ENCODE measurements at regions not wholly inside any gene's neighbourhood (a gene's known extent, or its start where the extent isn't known, plus 50 kb on each side); places are given as distances from the start of the nearest gene placed in this dataset.

DNA sequence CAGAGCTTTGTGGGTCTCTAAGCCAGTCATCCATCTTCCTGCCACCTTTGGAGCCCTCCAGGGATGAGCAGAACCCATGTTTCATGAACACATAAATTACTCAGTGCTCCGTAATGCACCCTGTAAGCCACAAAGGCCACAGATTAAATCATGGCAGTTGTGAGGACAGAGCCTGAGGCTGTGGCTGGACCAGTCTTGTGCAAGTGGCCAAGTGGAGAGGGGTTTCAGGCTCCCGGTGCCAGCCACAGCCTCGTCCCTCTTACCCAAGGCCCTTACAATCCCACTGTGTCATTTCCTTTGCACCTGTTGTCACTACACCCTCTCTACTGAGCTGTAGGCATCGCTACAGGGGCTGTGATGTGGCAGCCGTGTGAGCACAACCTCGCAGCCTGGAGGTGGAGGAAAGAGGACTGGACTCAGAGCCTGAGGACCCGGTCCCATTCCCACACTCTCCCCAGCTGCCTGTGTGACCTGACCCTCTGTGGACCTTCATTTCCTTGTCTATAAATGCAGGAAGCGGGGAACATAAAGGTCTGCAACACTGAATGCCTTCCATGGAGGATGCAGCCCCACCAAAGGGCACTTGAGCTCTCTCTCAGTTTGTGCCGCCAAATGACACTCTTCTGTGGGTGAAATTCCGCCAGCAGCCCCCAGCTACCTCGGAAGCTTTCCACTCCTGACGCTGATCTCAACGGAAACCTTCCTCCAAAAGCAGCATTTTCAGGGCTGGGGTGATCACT is 792.0 kb downstream of the UQCRFS1 start:
- H3K27ac Mint-ChIP-seq = no peak overlapping the region
- no peaks in the 10 kb centered on the region for H3K36me3 Mint-ChIP-seq (ENCODE audit: low read depth)
- DNase-seq (ENCODE audit: low spot score) = no peak
- no peaks in the 10 kb centered on the region for H3K27me3 Mint-ChIP-seq (ENCODE audit: low read depth)
- no peaks in the 10 kb centered on the region for H3K9me3 Mint-ChIP-seq
- H3K4me3 Mint-ChIP-seq = no peak overlapping the region
- H3K4me1 Mint-ChIP-seq (ENCODE audit: low read depth) = no peaks in the 10 kb centered on the region

DNA sequence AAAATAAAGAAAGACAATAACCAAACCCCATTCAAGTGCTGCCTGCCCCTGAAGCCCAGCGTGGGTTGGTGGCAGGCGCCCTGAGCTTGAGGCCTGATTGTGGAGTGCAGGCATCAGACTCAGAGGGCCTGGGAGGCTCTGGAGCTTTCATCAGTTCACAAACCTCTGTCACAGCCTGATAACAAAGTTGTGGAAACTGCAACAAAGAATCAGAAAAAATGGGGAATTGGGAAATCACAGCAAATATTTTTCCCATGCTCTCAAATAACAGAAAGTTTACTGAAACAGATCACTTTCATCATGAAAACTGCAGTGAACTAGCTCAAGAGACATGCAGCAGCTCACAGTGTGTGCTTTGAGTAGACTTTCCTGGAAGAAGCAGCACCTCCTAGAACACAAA is 793.6 kb downstream of the UQCRFS1 start:
- Mint-ChIP-seq H3K27ac (no peak overlapping the region), H3K4me3 (no peak overlapping the region), H3K4me1 (ENCODE audit: low read depth) (no peaks in the 10 kb centered on the region), H3K36me3 (ENCODE audit: low read depth) (no peaks in the 10 kb centered on the region), H3K9me3 (no peaks in the 10 kb centered on the region), H3K27me3 (ENCODE audit: low read depth) (no peaks in the 10 kb centered on the region)
- no peak for DNase-seq (ENCODE audit: low spot score)

DNA sequence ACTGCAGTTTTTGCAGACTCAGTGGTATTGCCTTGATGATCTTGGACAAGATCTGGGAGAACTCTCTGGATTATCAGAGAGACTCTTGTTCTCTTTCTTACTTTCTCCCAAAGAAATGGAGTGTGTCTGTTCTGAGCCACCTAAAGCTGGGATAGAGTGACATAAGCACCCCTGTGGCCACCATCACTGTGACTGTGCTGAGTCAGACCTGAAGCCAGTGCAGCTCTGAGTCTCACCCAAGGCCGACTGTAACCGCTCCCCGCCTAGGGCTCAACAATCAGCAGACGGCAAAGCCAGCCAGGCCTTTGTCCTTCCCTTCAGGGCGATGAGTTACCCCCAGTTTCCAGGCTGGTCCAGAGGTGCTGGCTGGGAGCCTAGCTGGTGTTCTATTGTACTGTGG is 795.6 kb downstream of the UQCRFS1 start:
- DNase-seq (ENCODE audit: low spot score) = no peak
- no peak overlapping the region for H3K4me3 Mint-ChIP-seq
- no peak overlapping the region for H3K27ac Mint-ChIP-seq
- no peaks in the 10 kb centered on the region for H3K36me3 Mint-ChIP-seq (ENCODE audit: low read depth)
- H3K4me1 Mint-ChIP-seq (ENCODE audit: low read depth) = no peaks in the 10 kb centered on the region
- no peaks in the 10 kb centered on the region for H3K27me3 Mint-ChIP-seq (ENCODE audit: low read depth)
- H3K9me3 Mint-ChIP-seq = no peaks in the 10 kb centered on the region

DNA sequence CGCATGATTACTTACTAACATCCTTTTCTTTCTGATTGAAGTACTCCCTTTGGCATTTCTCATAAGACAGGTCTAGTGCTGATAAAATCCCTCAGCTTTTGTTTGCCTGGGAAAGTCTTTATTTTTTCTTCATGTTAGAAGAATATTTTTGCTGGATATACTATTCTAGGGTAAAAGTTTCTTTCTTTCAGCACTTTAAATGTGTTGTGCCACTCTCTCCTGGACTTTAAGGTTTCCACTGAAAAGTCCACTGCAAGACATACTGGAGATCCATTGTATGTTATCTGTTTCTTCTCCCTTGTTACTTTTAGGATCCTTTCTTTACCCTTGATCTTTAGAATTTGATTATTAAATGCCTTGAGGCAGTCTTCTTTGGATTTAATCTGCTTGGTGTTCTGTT is 796.7 kb downstream of the UQCRFS1 start:
- Mint-ChIP-seq H3K27me3 (ENCODE audit: low read depth) (no peaks in the 10 kb centered on the region), H3K36me3 (ENCODE audit: low read depth) (no peaks in the 10 kb centered on the region), H3K4me1 (ENCODE audit: low read depth) (no peaks in the 10 kb centered on the region), H3K4me3 (no peak overlapping the region), H3K27ac (no peak overlapping the region), H3K9me3 (no peaks in the 10 kb centered on the region)
- no peak for DNase-seq (ENCODE audit: low spot score)

DNA sequence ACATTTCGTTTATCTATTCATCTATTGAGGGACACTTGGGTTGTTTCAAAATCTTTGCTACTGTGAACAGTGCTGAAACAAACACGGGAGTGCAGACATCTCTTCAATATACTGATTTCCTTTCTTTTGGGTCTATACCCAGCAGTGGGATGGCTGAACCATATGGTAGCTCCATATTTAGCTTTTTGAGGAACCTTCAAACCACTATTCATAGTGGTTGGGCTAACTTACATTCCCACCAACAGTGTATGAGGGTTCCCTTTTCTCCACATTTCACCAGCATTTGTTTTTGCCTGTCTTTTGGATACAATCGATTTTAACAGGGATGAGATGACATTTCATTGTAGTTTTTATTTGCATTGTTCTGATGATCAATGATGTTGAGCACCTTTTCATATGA is 798.2 kb downstream of the UQCRFS1 start:
- Mint-ChIP-seq H3K4me3 (no peak overlapping the region), H3K9me3 (no peaks in the 10 kb centered on the region)

DNA sequence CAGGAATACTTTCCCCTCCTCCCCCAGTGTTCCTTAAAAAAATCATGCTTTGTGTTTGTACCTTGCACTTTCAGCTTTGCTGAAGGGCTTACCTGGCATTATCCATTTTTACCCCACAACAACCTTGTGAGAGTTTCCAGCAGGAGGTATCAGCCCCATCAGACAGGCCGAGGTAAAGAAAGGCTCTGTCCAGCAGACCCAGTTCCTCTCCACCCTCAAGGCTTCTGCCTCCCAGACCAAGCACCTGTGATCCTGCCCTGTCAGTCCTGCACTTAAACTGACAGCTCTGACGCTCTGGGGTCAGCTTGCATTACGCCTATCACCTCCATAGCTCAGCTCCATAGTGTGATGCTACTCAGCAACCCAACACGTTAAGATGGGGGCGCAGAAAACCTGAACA is 803.1 kb downstream of the UQCRFS1 start:
- Mint-ChIP-seq H3K9me3 (no peaks in the 10 kb centered on the region), H3K4me3 (no peak overlapping the region), H3K36me3 (ENCODE audit: low read depth) (no peaks in the 10 kb centered on the region), H3K27ac (no peak overlapping the region), H3K4me1 (ENCODE audit: low read depth) (no peaks in the 10 kb centered on the region), H3K27me3 (ENCODE audit: low read depth) (no peaks in the 10 kb centered on the region)
- no peak for DNase-seq (ENCODE audit: low spot score)

More for the DNA sequence above, 798.2 kb downstream of the UQCRFS1 start:
- H3K27ac Mint-ChIP-seq = no peak overlapping the region
- DNase-seq (ENCODE audit: low spot score) = no peak
- no peaks in the 10 kb centered on the region for H3K27me3 Mint-ChIP-seq (ENCODE audit: low read depth)
- H3K4me1 Mint-ChIP-seq (ENCODE audit: low read depth) = no peaks in the 10 kb centered on the region
- H3K36me3 Mint-ChIP-seq (ENCODE audit: low read depth) = no peaks in the 10 kb centered on the region

DNA sequence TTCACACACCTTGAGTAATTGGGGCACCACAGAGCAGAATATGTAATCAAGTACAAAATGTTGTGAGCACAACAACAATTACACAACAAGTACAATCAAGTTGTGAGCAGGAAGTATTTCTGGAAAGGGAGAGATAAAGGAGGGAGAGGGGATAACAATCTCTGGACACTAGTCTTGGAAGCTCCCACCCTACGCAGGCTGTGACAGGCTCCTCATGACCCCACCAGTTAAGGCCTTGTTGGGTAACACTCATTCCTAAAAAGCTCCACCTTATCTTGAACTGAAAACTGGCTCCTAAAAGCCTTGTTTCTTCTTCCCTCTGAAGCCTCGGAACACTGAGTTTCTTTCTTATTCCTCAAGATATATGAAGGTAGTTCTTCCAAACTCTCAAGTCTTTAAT is 806.0 kb downstream of the UQCRFS1 start:
- Mint-ChIP-seq H3K36me3 (ENCODE audit: low read depth) (no peaks in the 10 kb centered on the region), H3K27ac (no peak overlapping the region), H3K4me1 (ENCODE audit: low read depth) (no peaks in the 10 kb centered on the region), H3K27me3 (ENCODE audit: low read depth) (no peaks in the 10 kb centered on the region), H3K4me3 (no peak overlapping the region), H3K9me3 (no peaks in the 10 kb centered on the region)
- DNase-seq (ENCODE audit: low spot score) = no peak

DNA sequence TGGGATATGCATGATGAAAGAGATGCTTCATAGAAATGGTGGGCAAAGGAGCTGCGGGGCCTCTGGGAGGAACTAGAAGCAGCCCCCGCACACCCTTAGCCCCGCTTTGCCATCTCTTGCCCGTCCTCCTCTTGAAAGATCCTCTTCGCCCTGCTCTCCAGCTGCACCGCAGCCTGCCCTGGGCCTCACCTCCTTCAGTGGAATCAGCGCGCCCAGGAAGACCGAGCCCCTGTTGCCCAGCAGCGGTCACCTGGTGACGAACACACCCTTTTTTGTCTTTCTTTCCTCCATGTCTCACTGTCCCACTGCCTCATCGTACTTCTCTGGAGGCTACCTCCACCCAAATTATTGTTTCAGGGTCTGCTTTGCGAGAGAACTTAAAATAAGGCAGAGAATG is 807.6 kb downstream of the UQCRFS1 start:
- DNase-seq (ENCODE audit: low spot score) = no peak
- Mint-ChIP-seq H3K27me3 (ENCODE audit: low read depth) (no peaks in the 10 kb centered on the region), H3K9me3 (no peaks in the 10 kb centered on the region), H3K36me3 (ENCODE audit: low read depth) (no peaks in the 10 kb centered on the region), H3K4me3 (no peak overlapping the region), H3K4me1 (ENCODE audit: low read depth) (no peaks in the 10 kb centered on the region), H3K27ac (no peak overlapping the region)

DNA sequence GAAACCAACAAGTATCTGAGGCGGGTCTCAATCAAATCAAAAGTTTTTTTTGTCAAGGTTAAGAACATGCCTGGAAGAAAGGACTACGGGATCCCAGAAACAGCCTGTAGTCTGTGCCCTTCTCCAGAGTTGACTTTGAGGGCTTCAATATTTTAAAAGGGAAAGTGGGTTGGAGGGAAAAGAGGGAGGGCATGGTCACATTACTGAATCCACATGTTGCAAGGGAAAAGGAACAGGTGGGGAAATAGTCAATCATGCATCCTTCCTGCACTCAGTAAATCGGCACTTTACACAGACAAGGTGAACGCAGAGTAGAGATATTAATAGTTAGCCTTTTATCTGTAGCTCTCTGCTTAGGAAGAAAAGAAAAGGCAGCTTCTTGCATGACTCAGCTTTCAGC is 808.5 kb downstream of the UQCRFS1 start:
- Mint-ChIP-seq H3K27ac (no peak overlapping the region), H3K36me3 (ENCODE audit: low read depth) (no peaks in the 10 kb centered on the region), H3K4me3 (no peak overlapping the region), H3K9me3 (peaks cover 1% of the 10 kb centered on the region), H3K27me3 (ENCODE audit: low read depth) (no peaks in the 10 kb centered on the region), H3K4me1 (ENCODE audit: low read depth) (no peaks in the 10 kb centered on the region)
- no peak for DNase-seq (ENCODE audit: low spot score)

DNA sequence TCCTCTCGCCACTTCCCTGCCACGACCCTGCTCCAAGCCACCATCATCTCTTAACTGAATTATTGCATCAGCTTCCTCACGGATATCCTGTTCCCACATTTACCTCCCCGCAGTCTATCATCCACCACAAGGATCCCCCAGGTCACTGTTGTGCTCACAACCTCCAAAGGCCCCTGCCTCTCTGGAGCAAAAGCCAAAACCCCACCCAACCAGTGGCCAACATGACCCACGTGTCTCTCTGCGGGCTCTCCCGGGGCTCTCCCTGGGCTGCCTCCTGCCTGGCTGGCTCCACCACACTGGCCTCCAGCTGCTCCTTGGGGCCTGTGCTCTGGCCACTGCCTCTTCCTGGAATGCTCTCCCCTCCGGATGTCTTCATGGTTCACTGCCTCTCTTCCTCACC is 809.3 kb downstream of the UQCRFS1 start:
- DNase-seq (ENCODE audit: low spot score) = no peak
- H3K27ac Mint-ChIP-seq = no peak overlapping the region
- H3K4me3 Mint-ChIP-seq = no peak overlapping the region
- H3K4me1 Mint-ChIP-seq (ENCODE audit: low read depth) = no peaks in the 10 kb centered on the region
- no peaks in the 10 kb centered on the region for H3K36me3 Mint-ChIP-seq (ENCODE audit: low read depth)
- H3K9me3 Mint-ChIP-seq = peaks cover 6% of the 10 kb centered on the region
- H3K27me3 Mint-ChIP-seq (ENCODE audit: low read depth) = no peaks in the 10 kb centered on the region

DNA sequence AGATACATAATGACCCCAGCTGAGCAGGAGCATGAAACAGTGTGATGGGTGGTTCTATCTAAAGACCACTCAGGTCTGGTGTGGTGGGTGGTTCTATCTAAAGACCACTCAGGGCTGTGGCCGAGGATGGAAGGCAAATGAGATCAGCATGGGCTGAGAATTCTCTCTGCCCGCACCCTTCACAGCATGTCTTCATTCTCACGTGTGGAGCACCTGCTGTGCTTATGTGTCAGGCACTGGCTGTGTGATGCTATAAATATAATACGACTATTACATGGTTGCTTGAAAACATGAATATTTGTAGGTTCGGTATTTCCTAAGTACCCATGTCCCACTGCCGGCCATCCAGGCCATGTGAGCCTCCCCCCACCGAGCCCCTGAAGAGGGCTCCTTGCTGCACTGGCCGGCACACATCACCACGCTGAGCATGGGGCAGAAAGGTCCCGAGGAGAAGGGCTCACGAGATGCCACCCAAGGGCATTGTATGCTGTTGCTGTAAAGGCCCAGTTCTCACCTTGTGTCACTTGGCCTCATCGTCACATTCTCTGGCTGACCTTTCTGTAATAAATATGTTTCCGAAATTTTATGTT is 810.2 kb downstream of the UQCRFS1 start:
- peaks cover 6% of the 10 kb centered on the region for H3K9me3 Mint-ChIP-seq
- no peak overlapping the region for H3K4me3 Mint-ChIP-seq
- no peak overlapping the region for H3K27ac Mint-ChIP-seq
- DNase-seq (ENCODE audit: low spot score) = no peak
- no peaks in the 10 kb centered on the region for H3K36me3 Mint-ChIP-seq (ENCODE audit: low read depth)
- no peaks in the 10 kb centered on the region for H3K27me3 Mint-ChIP-seq (ENCODE audit: low read depth)
- H3K4me1 Mint-ChIP-seq (ENCODE audit: low read depth) = no peaks in the 10 kb centered on the region

DNA sequence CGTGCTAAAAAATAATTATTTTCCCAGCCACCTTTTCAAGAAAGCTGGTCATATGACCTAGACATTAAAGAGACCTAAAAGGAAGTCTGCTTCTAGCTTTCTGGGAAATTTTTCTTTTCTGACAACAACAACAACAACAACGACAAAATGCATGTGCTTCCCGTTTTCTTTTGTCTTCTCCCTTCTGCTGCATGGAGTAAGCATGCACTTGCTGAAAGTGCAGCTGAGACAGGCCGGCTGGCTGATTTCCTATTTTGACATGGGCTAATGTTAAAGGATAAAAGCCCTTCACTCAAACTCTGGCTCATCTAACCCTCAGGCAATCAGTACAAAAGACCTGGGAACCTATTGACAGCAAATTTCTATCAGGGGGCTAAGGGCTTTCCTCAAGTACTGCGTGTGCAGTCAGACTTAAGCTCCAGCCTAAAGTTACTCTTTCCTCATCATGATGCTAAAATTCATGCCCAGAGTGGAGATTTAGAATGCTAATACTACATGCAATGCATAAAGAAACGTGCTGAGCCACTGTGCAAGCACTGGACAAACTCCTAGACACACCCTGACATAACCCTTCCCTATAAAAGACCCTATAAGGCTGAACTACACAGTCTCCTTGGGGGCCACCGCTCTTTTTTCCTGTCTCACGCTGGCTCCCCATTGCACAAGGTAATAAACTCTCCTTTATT is 811.1 kb downstream of the UQCRFS1 start:
- no peak for DNase-seq (ENCODE audit: low spot score)
- Mint-ChIP-seq H3K27me3 (ENCODE audit: low read depth) (no peaks in the 10 kb centered on the region), H3K27ac (no peak overlapping the region), H3K36me3 (ENCODE audit: low read depth) (no peaks in the 10 kb centered on the region), H3K4me3 (no peak overlapping the region), H3K4me1 (ENCODE audit: low read depth) (no peaks in the 10 kb centered on the region), H3K9me3 (peaks cover 6% of the 10 kb centered on the region)

DNA sequence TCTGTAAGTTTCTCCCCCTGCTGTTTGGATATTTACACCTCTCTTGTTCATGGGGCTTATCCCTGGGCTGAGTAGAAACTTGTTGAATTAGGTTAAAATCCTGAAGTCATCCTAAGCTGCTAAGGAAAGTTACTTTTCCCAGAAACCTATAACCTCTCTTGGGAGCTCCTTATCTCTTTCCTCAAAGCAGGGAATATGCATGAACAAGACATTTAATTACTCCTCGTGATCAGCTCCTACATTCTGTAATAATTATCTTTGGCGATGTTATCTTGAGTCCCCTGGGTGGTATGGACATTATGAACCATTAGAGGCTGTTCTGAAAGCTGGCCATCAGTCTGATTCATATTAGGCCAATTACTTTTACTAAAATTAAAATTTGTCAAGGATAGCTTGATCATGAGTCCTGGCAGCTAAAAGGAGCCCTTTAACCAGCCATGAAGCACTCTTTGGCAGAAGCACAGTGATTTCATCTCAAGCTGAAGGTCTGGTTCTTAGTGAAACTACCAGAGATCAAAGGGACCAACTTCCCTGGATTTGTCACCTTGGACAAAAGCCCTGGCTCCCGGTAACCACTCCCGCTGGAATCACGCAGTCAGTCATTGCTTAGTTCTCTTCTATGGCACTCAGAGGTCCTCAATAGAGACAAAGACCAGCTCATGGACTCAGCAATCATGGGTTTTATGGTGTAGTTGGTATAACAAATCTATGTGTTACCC is 811.8 kb downstream of the UQCRFS1 start:
- Mint-ChIP-seq H3K36me3 (ENCODE audit: low read depth) (no peaks in the 10 kb centered on the region), H3K9me3 (peaks cover 6% of the 10 kb centered on the region)

DNA sequence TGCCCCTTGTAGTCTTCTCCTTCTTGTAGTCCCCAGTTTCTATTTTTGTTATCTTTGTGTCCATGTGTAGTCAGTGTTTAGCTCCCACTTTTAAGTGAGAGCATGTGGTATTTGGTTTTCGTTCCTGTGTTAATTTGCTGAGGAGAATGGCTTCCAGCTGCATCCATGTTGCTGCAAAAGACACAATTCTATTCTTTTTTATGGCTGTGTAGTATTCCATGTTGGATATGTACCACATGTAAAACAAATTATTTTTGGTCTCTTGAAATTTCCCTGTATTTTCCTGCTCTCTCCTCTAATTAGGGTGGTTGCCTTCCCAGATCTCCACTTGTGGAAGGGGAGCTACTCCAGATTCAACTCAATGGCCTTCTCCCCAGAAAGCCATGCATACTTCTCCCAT is 813.8 kb downstream of the UQCRFS1 start:
- H3K36me3 Mint-ChIP-seq (ENCODE audit: low read depth) = no peaks in the 10 kb centered on the region
- no peak overlapping the region for H3K27ac Mint-ChIP-seq
- H3K27me3 Mint-ChIP-seq (ENCODE audit: low read depth) = no peaks in the 10 kb centered on the region
- DNase-seq (ENCODE audit: low spot score) = no peak
- no peak overlapping the region for H3K4me3 Mint-ChIP-seq
- peaks cover 6% of the 10 kb centered on the region for H3K9me3 Mint-ChIP-seq
- H3K4me1 Mint-ChIP-seq (ENCODE audit: low read depth) = peaks cover 2% of the 10 kb centered on the region

More for the DNA sequence above, 811.8 kb downstream of the UQCRFS1 start:
- H3K4me3 Mint-ChIP-seq = no peak overlapping the region
- no peak overlapping the region for H3K27ac Mint-ChIP-seq
- no peaks in the 10 kb centered on the region for H3K27me3 Mint-ChIP-seq (ENCODE audit: low read depth)
- H3K4me1 Mint-ChIP-seq (ENCODE audit: low read depth) = no peaks in the 10 kb centered on the region
- DNase-seq (ENCODE audit: low spot score) = no peak
